DMS79 treated with DMSO at 0.1 percent for 48 hours (cell line): ENCODE measurements at regions not wholly inside any gene's neighbourhood (a gene's known extent, or its start where the extent isn't known, plus 50 kb on each side); places are given as distances from the start of the nearest gene placed in this dataset.

Experiments used
- DNase-seq: peaks from one replicate; lab custom pipeline; 2025; lab: John Stamatoyannopoulos, UW

DNA sequence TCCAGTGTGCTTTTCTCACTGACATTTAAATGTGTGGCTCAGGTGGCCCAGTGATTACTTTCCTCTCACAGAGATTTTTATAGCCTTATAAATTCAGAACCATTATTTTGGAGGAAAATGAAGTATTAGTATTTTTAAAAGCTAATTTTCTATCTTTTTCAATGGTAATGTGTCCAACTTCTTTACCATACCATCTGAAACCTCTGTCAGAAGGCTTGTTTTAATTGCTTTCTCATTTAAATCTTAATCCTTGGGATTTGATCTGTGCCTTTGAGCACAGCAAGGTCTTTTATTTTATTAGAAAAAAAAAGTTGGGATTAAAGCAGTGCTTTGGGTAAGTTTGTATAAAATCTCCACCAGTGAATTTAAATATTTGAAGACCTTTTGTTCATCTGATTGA, 452.3 kb upstream of the RAG2 start:
- no peak for DNase-seq

DNA sequence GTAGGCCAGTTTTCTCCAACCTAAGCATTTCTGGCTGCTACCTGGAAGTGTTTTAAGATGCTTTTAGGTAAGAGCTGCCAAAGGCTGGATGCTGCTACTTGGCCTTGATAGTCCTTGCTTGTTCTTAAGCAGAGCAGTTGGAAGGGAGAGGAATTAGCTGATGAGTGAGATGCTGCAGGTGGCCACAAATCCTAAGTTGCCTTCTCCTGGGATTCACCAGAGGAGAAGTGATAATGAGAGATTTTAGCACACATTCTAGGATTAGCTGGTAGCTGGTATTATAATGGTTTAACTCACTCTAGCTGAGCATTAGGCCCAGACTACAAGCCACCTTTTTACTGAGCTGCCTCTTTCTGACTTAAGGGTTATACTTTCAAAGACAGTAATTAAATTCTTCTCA, 442.9 kb upstream of the RAG2 start:
- no peak for DNase-seq

DNA sequence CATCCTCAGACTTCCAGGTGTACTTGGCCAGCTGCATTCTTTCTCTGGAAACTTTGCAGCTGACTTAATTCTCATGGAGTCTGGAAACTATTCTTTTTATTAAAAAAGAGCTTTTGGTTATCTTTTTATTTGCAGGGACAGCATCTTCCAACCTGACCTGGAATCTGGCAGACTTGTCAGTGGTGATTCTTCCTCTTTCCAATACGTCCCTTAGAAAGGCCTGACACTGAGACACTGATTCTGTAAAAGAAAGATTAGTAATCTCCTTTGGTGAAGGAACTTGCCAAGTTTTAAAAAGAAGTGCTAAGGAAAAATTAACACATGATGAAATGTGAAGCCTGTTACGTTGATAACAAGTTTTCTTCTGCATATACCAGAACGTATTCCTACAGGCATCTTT, 440.9 kb upstream of the RAG2 start:
- DNase-seq: no peak

DNA sequence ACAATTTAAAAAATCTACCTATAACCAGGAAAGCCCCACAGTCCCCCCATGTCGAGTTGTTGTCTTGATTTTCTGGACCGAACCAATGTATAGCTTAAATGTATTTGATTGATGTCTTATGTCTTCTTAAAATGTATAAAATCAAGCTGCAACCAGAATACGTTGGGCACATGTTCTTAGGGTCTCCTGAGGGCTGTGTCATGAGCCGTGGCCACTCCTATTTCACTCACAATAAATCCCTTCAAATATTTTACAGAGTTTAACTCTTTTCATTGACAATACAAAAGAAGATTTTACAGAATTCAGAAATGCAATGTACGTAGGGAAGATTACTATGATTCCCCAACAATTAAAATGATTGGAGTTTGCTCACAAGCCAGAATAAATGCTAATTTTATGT, 428.7 kb upstream of the RAG2 start:
- no peak for DNase-seq

DNA sequence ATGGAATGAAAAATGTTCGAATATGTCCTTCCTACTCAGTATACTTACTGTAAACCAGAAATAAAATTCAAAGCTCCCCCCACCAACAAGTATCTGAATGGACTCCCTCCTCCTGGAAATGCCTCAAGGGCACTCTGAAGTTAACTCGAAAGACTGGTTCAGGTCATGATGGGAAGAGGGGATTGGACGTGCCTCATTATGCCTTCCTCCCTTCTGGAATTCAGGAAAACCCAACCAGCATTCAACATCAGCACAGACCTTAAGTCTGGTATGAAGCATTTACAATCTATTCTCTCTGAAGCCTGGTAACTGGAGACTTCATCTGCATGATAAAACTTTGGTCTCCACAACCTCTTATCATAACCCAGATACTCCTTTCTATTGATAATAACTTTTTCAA, 428.3 kb upstream of the RAG2 start:
- no peak for DNase-seq

DNA sequence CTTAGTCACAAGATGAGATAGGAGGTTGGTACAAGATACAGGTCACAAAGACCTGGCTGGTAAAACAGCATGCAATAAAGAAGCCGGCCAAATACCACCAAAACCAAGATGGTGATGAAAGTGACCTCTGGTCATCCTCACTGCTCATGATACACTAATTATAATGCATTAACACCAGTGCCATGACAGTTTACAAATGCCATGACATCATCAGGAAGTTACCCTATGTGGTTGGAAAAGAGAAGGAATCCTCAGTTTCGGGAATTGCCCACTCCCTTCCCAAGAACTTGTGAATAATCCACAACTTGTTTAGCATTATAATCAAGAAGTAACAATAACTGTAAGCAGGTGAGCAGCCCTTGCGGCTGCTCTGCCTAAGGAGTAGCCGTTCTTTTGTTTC, 408.5 kb upstream of the RAG2 start:
- no peak for DNase-seq

DNA sequence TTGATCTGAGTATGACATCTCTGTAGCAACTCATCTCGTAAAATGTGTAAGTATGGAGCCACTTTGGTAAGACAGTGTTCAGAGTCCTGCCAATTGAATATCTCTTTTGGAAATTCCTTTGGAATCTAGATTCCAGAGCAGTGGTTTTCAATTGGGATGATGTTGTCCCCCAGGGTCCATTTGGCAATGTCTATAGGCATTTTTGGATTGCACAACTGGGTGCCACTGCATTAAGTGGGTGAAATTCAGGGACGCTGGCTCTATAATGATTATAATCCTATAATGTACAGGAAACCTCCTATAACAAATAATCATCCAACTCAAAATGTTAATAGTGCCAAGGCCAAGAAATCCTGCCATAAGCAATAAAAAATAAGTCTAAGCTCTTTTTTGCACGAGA, 404.8 kb upstream of the RAG2 start:
- no peak for DNase-seq

DNA sequence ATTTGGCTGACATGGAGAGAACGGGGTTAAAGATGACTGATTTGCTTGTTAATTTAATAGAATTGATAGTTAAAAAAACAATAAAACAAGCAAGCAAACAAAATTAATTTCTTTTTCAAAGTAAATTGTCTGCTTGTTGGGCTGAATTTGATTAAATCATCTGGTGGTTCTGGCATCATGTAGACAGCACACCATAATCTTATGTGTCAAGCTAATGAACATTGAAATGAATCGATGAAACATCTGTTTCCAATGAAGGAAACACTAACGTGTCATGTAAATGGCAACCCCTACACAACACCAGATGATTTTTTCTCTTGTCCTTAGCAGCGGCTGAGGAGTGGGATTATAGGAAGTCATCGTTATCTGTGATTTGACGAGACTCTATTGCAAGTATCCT, 399.6 kb upstream of the RAG2 start:
- DNase-seq: no peak

DNA sequence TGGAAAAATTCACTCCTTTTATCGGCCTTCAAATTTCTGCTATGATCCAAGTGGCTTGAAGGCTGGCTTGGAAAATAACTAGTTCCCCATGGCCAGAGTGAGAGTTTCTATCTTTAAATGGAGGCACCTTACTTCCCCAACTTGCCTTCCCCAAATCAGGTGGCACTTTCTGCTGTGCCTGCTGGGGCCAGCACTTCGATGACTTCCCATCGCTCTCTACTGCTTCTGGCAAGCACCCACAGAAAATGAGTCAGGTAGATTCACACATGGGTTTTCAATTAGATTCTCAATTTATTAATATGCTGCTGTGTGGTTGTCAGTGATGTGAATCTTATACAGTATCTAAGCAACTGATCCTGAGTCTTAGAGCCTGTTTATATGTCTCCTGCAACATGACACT, 398.8 kb upstream of the RAG2 start:
- no peak for DNase-seq

DNA sequence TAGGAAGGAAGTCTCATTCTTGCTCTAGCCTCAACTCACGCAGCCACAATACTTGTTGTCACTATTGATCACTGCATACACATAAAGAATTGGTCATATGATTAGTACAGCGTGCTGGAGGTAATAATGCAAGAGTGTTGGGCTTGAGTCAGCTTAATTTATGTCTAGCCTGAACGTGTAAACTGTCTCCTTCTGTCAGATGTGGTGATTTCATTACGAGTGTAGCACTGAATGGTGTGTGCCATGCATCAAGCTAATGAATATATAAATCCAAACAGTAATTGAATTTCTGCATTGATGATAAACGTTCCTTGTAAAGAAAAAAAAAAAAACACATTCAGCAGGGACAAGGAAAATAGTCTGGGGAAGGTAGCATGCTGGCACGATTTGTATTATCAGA, 396.2 kb upstream of the RAG2 start:
- DNase-seq: no peak

DNA sequence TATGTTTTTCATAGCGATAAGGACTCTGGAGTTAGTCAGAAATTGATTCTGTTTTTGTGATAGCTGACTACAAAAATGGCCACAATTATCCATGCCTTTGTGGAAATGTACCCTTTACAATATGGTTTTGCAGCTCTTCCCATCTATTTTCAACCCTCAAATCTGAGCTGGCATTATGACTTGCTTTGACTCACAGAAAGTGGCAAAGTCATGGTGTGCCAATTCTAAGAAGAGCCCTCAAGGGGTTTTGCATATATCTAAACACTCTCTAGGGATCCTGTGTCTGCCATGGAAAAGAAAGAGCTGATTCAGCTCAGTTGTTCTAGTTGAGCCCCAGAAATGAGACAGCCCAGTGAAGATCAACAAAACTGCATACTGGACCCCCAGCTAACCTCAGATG, 390.5 kb upstream of the RAG2 start:
- no peak for DNase-seq

DNA sequence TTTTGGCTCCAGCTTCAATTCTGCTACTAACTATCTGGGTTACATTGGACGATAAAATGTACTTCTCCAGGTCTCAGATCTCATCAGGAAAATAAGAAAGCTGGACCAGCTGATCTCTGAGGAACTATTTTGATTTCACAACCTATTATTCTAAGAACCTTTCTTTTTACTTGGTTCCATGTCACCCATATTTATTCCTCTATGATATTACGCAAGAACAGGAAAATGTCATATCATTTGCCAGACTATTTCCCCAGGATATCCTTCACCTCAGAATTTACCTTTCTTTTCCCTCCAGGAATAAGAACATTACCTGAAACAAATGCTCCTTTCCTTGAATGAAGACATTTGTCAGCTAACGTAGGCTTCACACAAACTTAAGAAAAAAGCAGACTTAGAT, 387.5 kb upstream of the RAG2 start:
- DNase-seq: no peak

DNA sequence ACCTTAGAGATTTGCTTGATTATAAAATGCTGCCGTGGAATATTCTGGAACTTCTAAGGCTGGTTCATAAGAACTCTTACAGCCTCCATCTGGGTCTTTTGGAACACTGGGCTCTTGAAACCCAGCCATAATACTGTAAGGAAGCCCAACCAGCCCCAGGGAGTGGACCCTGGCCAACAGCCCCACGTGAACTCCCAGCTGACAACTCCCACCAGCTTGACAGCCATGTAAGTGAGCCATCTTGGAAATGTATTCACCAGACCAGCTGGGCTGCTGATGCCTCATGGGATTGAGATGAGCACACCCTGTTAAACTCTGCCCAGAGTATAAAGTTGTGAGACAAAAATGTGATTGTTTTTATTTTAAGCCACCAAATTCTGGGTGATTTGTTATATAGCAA, 378.7 kb upstream of the RAG2 start:
- DNase-seq: no peak

DNA sequence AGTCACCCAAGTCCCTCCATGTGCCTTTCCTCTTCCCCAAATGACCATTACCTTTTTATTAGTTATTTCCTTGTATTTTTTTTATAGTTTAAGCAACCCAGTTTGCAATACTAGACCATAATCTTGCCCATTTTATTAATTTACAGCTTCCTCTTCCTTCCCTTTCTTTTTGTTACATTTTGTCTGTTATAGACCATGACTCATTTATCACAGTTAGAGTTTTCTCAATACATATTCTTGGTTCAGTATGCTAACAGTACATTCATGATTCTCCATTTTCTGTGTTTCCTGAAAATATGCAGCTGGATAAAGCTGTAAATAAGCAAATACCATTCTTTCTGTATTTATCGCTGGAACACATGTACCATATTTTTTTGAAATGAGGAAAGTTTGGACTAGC, 376.7 kb upstream of the RAG2 start:
- no peak for DNase-seq

DNA sequence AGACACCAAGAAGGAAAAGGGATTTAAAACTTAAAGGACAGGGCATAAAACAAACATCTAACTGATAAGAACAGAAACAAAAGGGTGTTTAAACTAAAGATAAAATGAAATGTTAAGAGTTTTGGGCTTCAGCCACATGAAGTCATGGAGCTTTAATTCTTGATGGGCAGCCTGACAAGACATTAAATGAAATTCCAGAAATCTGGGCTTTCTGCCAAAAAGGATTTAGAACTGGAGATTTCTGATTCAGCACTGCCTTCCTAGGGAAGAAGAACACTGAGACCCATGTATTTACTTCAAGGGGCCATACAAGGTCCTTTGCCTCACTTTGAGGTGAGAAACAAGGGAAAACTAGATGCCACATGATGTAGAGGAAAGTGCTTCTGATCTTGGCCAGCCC, 355.9 kb upstream of the RAG2 start:
- no peak for DNase-seq

DNA sequence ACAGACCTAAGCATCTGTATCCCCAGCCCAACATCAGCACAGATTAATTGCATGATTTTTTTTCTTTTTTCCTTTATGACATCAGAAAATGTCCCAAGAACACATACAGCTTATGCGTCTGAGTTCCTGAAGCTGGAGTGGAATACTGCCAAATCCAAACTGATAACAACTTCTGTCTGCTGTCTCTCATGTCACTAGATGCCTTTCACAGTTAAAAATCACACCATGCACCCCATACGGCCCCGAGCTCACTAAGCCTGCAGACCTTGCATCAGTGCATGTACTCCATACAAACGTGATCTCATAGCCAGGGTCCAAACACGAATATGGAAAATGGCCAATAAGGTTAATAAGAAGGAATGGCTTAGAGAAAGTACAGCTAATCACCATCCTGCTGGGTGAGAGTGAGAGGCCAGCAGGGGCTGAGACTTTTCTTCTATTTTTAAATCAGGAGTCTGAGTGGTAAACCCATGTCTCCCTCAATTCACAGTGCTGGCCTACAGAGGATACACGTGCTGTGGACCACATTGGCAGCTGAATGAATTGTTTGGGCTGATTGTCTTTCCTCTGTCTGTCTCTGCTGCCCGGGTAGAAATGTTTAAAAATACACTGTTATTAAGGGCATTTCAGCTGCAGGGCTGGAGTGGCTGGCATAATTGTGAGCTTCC, 350.6 kb upstream of the RAG2 start:
- no peak for DNase-seq

DNA sequence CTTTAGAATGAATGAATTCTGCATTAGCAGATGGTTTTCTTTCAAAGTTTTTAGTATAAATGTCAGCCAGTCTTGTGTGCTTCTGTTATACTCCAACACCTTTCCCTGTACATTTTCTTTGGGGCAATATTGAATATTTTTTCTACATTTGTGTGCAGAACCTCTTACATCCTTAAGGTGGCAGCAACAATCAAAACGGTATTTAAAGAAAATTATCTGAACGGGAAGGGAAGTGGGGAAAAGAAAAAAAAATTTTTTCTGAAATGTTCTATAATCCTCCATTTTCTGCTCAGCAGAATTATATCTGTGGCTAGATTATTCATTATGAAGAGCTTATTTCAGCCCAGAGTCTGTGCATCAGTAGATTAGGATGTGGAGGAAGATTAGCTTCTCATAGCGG, 347.3 kb upstream of the RAG2 start:
- no peak for DNase-seq

DNA sequence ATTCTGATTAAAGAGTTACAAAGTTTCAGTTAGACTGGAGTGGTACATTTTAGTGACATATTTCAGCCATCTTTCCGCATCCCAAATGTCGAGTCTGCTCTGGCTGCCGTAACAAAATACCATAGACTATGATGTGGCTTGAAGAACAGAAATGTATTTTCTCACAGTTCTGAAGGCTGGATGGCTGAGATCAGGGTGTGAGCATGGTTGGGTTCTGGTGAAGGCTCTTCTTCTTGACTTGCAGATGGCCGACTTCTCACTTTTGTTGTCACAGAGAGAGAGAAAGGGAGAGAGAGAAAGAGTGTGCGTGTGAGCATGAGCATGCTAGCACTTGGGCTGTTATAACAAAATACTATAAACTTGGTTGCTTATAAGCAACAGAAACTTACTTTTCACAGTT, 335.4 kb upstream of the RAG2 start:
- no peak for DNase-seq

DNA sequence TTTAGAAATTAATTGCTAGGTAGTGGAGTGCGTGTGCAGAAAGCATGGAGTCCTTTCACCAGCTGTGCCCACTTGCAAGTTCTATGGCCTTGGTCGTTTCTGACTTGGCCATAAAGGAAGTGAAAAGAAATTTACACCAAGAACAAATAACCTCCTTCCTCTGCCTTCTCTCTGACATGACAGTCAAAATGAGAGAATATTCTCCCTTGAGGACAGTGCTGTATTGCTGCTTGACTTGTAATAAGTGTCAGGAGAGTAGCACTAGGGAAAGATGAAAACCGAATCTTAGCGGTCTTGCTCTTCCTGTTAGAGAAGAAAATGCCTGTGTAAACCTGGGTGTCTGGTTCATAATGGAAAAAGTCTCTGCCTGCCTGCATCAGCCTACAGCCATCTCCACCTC, 333.1 kb upstream of the RAG2 start:
- DNase-seq: no peak

DNA sequence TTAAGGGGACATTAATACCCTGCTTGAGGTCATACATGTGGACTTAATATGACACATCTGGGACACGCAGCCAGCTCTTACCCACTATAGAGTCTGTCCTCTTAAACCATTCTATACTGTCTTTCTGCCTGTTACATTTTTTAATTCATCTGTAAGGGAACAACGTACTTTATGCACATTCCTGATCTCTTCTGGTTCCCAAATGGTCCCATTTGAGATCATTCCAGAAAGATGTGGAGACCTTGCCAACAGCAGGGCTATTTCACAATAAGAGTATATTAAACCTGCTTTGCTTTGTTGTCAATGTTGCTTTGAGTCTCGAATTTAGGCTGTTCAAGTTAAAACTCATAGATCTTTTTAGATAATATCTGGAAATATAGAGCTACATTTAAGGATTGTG, 332.2 kb upstream of the RAG2 start:
- no peak for DNase-seq

DNA sequence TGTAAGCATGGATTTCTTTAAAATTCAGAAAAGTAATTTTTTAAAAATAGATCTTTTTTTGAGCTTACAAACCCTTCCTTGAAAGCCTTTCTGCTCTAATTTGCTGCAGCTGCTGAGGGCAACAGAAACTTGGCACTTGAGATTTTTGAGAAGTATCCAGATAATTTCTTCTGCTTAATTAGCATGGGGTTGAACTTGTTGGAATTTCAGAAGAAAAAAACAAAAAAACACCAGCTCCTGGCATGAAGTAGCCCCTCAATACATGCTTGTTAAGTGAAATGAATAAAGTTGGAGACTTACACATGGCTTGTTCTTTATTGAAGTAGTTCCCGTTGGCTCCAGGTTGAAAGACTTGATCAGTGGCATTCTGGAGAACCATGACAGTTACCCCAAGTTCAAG, 331.4 kb upstream of the RAG2 start:
- no peak for DNase-seq

DNA sequence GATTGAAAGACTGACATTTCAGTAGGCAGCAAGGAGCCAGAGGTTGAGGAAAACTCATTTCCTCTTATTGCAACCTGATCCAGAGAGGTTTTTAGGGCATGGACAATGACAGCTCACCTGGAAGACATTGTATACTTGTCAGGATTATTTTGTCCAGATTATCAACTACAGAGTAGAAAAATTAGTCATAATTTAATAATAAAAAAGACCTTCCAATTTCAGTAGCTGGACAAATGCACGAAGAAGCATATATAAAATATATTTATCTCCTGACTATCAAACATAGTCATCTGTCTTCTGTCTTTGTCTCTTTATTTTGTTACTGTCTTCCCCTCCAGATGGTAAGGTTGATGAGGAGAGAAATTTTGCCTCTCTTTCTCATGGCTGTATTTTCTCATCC, 330.6 kb upstream of the RAG2 start:
- no peak for DNase-seq

DNA sequence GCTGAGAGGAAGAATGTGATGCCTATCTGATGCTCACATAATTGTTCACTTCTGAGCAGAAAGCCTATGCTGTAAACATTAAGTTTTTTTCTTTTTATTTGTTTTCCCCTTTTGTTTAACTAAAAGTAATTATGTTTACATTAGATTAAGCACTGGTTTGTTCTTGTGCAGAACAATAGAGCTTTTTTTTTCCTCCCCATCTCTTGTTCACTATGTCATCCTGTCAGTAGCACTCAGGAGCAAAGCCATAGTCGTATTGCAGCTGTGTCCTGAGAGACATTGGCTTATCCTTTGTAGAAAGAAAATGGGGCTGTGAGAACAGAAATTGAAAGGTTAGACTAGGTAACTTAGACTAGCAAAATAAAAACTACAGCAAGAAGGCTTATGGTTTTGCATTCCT, 301.8 kb upstream of the RAG2 start:
- no peak for DNase-seq

DNA sequence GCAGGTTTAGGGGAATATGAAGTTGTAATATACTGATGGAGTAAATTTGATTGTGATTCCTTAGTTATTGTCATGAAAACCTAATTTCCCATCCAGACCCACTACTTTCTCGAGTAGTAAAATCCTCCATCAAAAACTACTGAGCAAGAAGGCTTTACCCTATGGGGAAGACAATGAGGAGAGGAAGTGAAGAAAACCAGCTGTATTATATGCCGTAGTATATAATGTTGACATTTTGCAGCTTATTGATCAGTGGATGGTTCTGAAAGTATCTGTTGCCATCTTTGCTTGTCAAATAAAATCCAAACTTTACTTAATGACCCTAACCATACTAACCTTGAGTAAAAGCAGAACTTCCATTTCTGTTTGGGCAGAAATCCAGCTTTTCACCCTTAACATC, 292.8 kb upstream of the RAG2 start:
- no peak for DNase-seq

DNA sequence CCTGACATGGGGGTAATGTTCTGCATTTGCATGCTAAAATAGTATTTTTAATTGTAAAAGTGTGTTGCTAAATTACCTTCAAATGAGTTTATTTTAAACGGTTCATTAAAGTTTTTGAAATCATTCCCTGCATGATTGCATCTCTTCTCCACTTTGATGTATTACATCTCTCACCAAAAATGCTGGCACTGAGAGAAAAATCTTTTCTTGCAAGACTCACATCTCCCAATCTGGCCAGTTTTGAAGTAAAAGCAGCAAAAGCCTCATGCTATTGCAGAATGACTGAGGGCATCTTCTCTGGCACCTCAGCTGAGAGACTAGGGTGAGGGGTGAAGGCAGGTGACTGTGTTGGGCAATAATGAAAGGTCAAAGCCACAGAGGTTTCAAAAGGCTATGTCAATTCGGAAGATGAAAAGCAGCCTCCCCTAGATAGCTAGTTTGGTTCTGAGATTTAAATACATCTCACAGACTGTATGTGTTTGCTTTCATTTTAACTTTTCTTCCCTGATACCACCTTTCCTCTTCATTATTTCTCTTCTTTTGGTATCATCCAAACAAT, 292.2 kb upstream of the RAG2 start:
- no peak for DNase-seq
